HepG2 (cell line): ENCODE measurements at regions not wholly inside any gene's neighbourhood (a gene's known extent, or its start where the extent isn't known, plus 50 kb on each side); places are given as distances from the start of the nearest gene placed in this dataset.

Source experiments
- ATAC-seq: fragments of 200-7000 bp; cut with Tn5 transposase; 3 replicates; pipeline ENCODE4 v1.9.1; 2020; ENCODE audit warnings: mild to moderate bottlenecking, moderate library complexity
- BruUV-seq: library from RNA; stranded (reverse); fragments of 400-500 nt; replicated peaks from 2 replicates; lab custom pipeline; 2021; lab: Mats Ljungman, UMichigan
- CTCF ChIA-PET: fragments of 300-600 bp; formaldehyde crosslinking; extraction: SDS; loops from one replicate; lab custom pipeline; 2021; ENCODE audit warnings: low total read pairs, inconsistent platforms, low intra/inter-chr PET ratio; lab: Yijun Ruan, JAX
- POLR2A ChIA-PET: fragments of 350-600 bp; sonication (Branson Sonifier 250); formaldehyde crosslinking; loops from one replicate; lab custom pipeline; 2020; ENCODE audit warnings: antibody characterized with exemption, inconsistent platforms; lab: Yijun Ruan, JAX
- DNase-seq: peaks from one replicate; pipeline ENCODE4 v3.0.0-alpha.2; 2015; ENCODE audit warnings: low spot score
- FAIRE-seq: peaks from 3 replicates; lab custom pipeline; 2011; peaks lifted over from hg19 to GRCh38; lab: Jason Lieb, UNC
- H2AFZ ChIP-seq: one replicate; pipeline ENCODE4 v1.6.1; 2011; ENCODE audit warnings: low read length, inconsistent platforms
- H3K27ac ChIP-seq: fragments of 300-600 bp; 3 replicates; pipeline ENCODE4 v1.8.0; 2011; ENCODE audit warnings: mixed run types, mild to moderate bottlenecking, mixed read lengths, low read length, inconsistent platforms; ENCODE audit not compliant: insufficient read depth; ENCODE audit errors: extremely low read length
- H3K27me3 ChIP-seq, 2 experiments: fragments of 200-600 bp in 1 of 2; 2 replicates in 1 of 2; 3 replicates in 1 of 2; pipeline versions ENCODE4 v1.6.0 to v1.8.0; 2011; ENCODE audit warnings: low read length in 2 of 2, mild to moderate bottlenecking in 2 of 2, moderate library complexity in 2 of 2, inconsistent platforms in 1 of 2; ENCODE audit not compliant: insufficient read depth in 2 of 2, control insufficient read depth in 1 of 2
- H3K36me3 ChIP-seq, 2 experiments: fragments of 200-600 bp in 1 of 2; replicated peaks in 1 of 2; 2 replicates in 1 of 2; 3 replicates in 1 of 2; pipeline versions ENCODE4 v1.5.1 to v1.8.0; 2011; ENCODE audit warnings: low read length in 2 of 2, inconsistent platforms in 1 of 2; ENCODE audit not compliant: insufficient read depth in 2 of 2, control insufficient read depth in 1 of 2
- H3K4me1 ChIP-seq: 2 replicates; pipeline ENCODE4 v1.5.1; 2012; ENCODE audit warnings: low read length, inconsistent platforms; ENCODE audit not compliant: insufficient read depth
- H3K4me2 ChIP-seq: 2 replicates; pipeline ENCODE4 v1.6.0; 2011; ENCODE audit warnings: low read depth, low read length, inconsistent platforms
- H3K4me3 ChIP-seq, 3 experiments: fragments of 200-600 bp in 1 of 3; sonication (generic), shearing (Covaris generic) in 1 of 3; replicated peaks in 1 of 3; 2 replicates each; pipeline ENCODE4 v1.5.1; 2011 to 2016; ENCODE audit warnings: low read length in 3 of 3, inconsistent platforms in 2 of 3, low read depth in 2 of 3, mild to moderate bottlenecking in 2 of 3, control low read depth in 1 of 3, mixed read lengths in 1 of 3; ENCODE audit not compliant: insufficient read depth in 1 of 3
- H3K79me2 ChIP-seq: one replicate; pipeline ENCODE4 v1.6.1; 2011; ENCODE audit warnings: low read length, inconsistent platforms; ENCODE audit not compliant: insufficient read depth
- H3K9ac ChIP-seq: 2 replicates; pipeline ENCODE4 v1.6.0; 2011; ENCODE audit warnings: mild to moderate bottlenecking, low read depth, low read length, inconsistent platforms; ENCODE audit not compliant: insufficient read depth
- H3K9me3 ChIP-seq: 2 replicates; pipeline ENCODE4 v1.5.1; 2012; ENCODE audit warnings: mild to moderate bottlenecking, low read length
- H4K20me1 ChIP-seq: 2 replicates; pipeline ENCODE4 v1.6.0; 2011; ENCODE audit warnings: inconsistent platforms, mild to moderate bottlenecking, low read length, moderate library complexity; ENCODE audit not compliant: insufficient read depth
- AHR ChIP-seq: IDR thresholded peaks from 2 replicates; pipeline ENCODE4 v1.6.1; 2018; ENCODE audit warnings: missing genetic modification reagents, missing compliant biosample characterization
- AKAP8 ChIP-seq: sonication (generic); formaldehyde crosslinking; IDR thresholded peaks from 2 replicates; pipeline ENCODE4 v1.5.1; 2020; ENCODE audit warnings: mild to moderate bottlenecking, missing genetic modification reagents
- ASH2L ChIP-seq: fragments of 300-600, 200-600 bp; sonication (generic); IDR thresholded peaks from 2 replicates; pipeline ENCODE4 v1.7.0; 2017; ENCODE audit warnings: low read depth, mild to moderate bottlenecking, moderate library complexity, mixed read lengths, low read length; ENCODE audit not compliant: insufficient read length
- ATF6 ChIP-seq: sonication (generic); formaldehyde crosslinking; conservative IDR thresholded peaks from 2 replicates; pipeline ENCODE4 v1.4.0; 2020; ENCODE audit warnings: missing genetic modification reagents
- BHLHE40 ChIP-seq: IDR thresholded peaks from 2 replicates; pipeline ENCODE4 v1.6.1; 2011; ENCODE audit warnings: low read length, improper control_type of control experiment
- DNMT3B ChIP-seq: conservative IDR thresholded peaks from 2 replicates; pipeline ENCODE4 v1.6.1; 2016; ENCODE audit warnings: missing biosample characterization, control low read depth
- SALL1 ChIP-seq: sonication (generic); formaldehyde crosslinking; IDR thresholded peaks from 2 replicates; pipeline ENCODE4 v1.8.0; 2022; ENCODE audit warnings: mild to moderate bottlenecking, missing genetic modification reagents
- SIX4 ChIP-seq: sonication (generic); formaldehyde crosslinking; IDR thresholded peaks from 2 replicates; pipeline ENCODE4 v1.4.0; 2020; ENCODE audit warnings: missing genetic modification reagents
- ZNF296 ChIP-seq: sonication (generic); formaldehyde crosslinking; conservative IDR thresholded peaks from 2 replicates; pipeline ENCODE4 v1.5.0; 2020; ENCODE audit warnings: mild to moderate bottlenecking, missing genetic modification reagents
- ZNF503 ChIP-seq: sonication (generic); formaldehyde crosslinking; IDR thresholded peaks from 2 replicates; pipeline ENCODE4 v1.4.0; 2020; ENCODE audit warnings: missing genetic modification reagents
- ZNF747 ChIP-seq: sonication (generic); formaldehyde crosslinking; IDR thresholded peaks from 2 replicates; pipeline ENCODE4 v1.8.1; 2023; ENCODE audit warnings: missing genetic modification reagents, mild to moderate bottlenecking, borderline replicate concordance
- ZNF780A ChIP-seq: sonication (generic); formaldehyde crosslinking; IDR thresholded peaks from 2 replicates; pipeline ENCODE4 v1.8.0; 2022; ENCODE audit warnings: mild to moderate bottlenecking, missing genetic modification reagents, moderate library complexity
- WGBS: methylation state at CpG from one replicate; pipeline ENCODE4 v1.1.6; 2017; ENCODE audit warnings: low lambda C conversion rate; 5-methylcytosine and 5-hydroxymethylcytosine counted together
- in situ Hi-C: cut with HindIII; loops from 2 replicates; pipeline ENCODE4 v1.10.0; 2017; ENCODE audit warnings: low pct_unique_long_range_greater_than_20kb; ENCODE audit not compliant: extremely low pct_ligation_motif_present
- intact Hi-C: fragments of 100-400 bp; cut with micrococcal nuclease; formaldehyde crosslinking; loops from one replicate; pipeline ENCODE4 v1.10.0; 2022; ENCODE audit not compliant: unreplicated experiment

- Histone ChIP-seq H3K27ac (no peak overlapping the region), H3K9ac (no peak overlapping the region), H3K79me2 (no peaks in the 10 kb centered on the region), H4K20me1 (no peaks in the 10 kb centered on the region), H2AFZ (no peak overlapping the region), H3K36me3 (no peaks in the 10 kb centered on the region), H3K9me3 (no peaks in the 10 kb centered on the region), H3K27me3 (no peaks in the 10 kb centered on the region), H3K4me2 (no peak overlapping the region), H3K4me3 (no peak overlapping the region), H3K4me1 (peaks cover 15% of the 10 kb centered on the region)
- POLR2A ChIA-PET, result no interaction called here
- ATAC-seq (no peak), FAIRE-seq (no peak), DNase-seq (no peak)
- WGBS, result 98% methylated on average over 5 of the region's 5 CpGs
- intact Hi-C loops, result no loop called here
- BruUV-seq, result no TSS peak
- CTCF ChIA-PET, result no interaction called here
- in situ Hi-C loops, result no loop called here
- TF ChIP-seq ZNF780A (no peak), ZNF296 (CRISPR knock-in tag) (no peak), ZNF747 (CRISPR knock-in tag) (no peak), ATF6 (no peak), AKAP8 (CRISPR knock-in tag) (no peak), DNMT3B (no peak), SALL1 (CRISPR knock-in tag) (no peak), SIX4 (no peak), BHLHE40 (no peak), ZNF503 (no peak), ASH2L (no peak), AHR (CRISPR knock-in tag) (no peak)
Observed at GRCh38 chr13:33367926-33368325, 82.4 kb upstream of the STARD13 start.
